ENCODE measurements at regions not wholly inside any gene's neighbourhood (a gene's known extent, or its start where the extent isn't known, plus 50 kb on each side); places are given as distances from the start of the nearest gene placed in this dataset.

DNA sequence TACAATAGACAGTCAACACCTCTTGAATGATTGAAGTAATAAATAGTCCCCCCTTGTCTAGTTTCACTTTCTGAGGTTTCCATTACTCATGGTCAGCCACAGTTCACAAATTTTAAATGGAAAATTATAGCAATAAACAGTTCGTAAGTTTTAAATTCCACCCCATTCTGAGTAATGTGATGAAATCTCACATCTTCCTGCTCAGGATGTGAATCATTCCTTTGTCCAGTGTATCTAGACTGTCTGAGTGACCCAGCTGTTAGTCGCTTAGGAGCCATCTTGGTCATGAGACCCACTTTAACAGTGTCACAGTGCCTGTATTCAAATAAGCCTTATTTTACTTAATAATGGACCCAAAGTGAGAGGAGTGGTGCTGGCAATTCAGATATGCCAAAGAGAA is 311.6 kb upstream of the PRR16 start:
- no peaks in the 10 kb centered on the region for H3K27me3 ChIP-seq (ENCODE audit: control insufficient read depth, insufficient read depth, low read length)
- no peaks in the 10 kb centered on the region for H3K4me1 ChIP-seq
- no peaks in the 10 kb centered on the region for H3K36me3 ChIP-seq (ENCODE audit: control insufficient read depth, insufficient read depth, low read length)
- no peaks in the 10 kb centered on the region for H3K9me3 ChIP-seq (ENCODE audit: control insufficient read depth, low read length)
- H3K4me2 ChIP-seq (ENCODE audit: low read length), result no peak overlapping the region
- H3K79me2 ChIP-seq, result no peaks in the 10 kb centered on the region
- H3K4me3 ChIP-seq (ENCODE audit: low read depth, low read length), result no peak overlapping the region
- no peak overlapping the region for H3K27ac ChIP-seq
- TF ChIP-seq, protein P1, sequence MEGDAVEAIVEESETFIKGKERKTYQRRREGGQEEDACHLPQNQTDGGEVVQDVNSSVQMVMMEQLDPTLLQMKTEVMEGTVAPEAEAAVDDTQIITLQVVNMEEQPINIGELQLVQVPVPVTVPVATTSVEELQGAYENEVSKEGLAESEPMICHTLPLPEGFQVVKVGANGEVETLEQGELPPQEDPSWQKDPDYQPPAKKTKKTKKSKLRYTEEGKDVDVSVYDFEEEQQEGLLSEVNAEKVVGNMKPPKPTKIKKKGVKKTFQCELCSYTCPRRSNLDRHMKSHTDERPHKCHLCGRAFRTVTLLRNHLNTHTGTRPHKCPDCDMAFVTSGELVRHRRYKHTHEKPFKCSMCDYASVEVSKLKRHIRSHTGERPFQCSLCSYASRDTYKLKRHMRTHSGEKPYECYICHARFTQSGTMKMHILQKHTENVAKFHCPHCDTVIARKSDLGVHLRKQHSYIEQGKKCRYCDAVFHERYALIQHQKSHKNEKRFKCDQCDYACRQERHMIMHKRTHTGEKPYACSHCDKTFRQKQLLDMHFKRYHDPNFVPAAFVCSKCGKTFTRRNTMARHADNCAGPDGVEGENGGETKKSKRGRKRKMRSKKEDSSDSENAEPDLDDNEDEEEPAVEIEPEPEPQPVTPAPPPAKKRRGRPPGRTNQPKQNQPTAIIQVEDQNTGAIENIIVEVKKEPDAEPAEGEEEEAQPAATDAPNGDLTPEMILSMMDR (IDR thresholded peaks at IDR 0.05), result no peak
- H2AFZ ChIP-seq, result no peak overlapping the region
- H3K9ac ChIP-seq, result no peak overlapping the region

DNA sequence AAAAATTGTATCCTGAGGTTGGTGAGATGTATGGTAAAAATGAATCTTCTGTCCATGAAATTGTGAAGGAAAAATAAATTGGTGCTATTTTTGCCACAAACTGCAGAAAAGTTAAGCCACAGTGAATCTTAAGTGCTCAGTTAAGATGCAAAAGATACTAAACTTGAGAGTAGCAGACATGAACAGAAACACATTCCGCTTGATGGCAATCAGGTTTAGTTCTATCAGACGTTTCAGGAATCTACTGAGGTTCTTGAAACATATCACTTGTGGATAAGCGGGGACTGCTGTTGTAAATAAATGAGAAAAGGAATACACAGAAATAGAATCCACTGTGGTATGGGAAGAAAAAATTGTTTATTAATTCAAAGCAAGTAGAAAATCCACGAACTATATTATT is 311.2 kb upstream of the PRR16 start:
- Histone ChIP-seq H3K9ac (no peak overlapping the region), H3K36me3 (ENCODE audit: control insufficient read depth, insufficient read depth, low read length) (no peaks in the 10 kb centered on the region), H3K4me3 (ENCODE audit: low read depth, low read length) (no peak overlapping the region), H3K27me3 (ENCODE audit: control insufficient read depth, insufficient read depth, low read length) (no peaks in the 10 kb centered on the region), H3K9me3 (ENCODE audit: control insufficient read depth, low read length) (no peaks in the 10 kb centered on the region), H3K4me2 (ENCODE audit: low read length) (no peak overlapping the region), H3K4me1 (no peaks in the 10 kb centered on the region), H3K27ac (no peak overlapping the region), H3K79me2 (no peaks in the 10 kb centered on the region), H2AFZ (no peak overlapping the region)
- TF ChIP-seq, protein P1 (IDR thresholded peaks at IDR 0.05), result no peak

DNA sequence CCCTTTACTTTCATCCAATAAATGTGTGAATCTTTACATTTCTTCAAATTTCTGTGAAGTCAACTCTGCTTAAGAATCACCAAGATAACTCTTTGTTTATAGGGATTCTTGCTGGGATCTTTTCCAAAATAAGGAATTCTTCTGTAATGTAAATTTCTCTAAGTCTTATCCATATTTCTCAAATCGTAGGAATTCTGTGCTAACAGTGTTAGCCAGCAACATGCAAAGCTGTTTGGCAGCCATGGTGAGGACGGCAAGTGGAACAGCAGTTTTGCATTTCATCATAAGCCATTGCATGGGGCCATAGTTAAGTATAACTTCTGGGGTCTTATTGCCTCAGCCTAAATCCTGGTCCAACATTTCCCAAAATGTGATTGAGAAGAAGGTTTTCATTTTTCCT is 310.5 kb upstream of the PRR16 start:
- Histone ChIP-seq H3K4me3 (ENCODE audit: low read depth, low read length) (no peak overlapping the region), H3K9ac (no peak overlapping the region), H3K9me3 (ENCODE audit: control insufficient read depth, low read length) (no peaks in the 10 kb centered on the region), H3K4me2 (ENCODE audit: low read length) (no peak overlapping the region), H3K4me1 (no peaks in the 10 kb centered on the region), H3K79me2 (no peaks in the 10 kb centered on the region), H3K36me3 (ENCODE audit: control insufficient read depth, insufficient read depth, low read length) (no peaks in the 10 kb centered on the region), H3K27ac (no peak overlapping the region), H3K27me3 (ENCODE audit: control insufficient read depth, insufficient read depth, low read length) (no peaks in the 10 kb centered on the region), H2AFZ (no peak overlapping the region)
- TF ChIP-seq, protein P1 (IDR thresholded peaks at IDR 0.05), result no peak

DNA sequence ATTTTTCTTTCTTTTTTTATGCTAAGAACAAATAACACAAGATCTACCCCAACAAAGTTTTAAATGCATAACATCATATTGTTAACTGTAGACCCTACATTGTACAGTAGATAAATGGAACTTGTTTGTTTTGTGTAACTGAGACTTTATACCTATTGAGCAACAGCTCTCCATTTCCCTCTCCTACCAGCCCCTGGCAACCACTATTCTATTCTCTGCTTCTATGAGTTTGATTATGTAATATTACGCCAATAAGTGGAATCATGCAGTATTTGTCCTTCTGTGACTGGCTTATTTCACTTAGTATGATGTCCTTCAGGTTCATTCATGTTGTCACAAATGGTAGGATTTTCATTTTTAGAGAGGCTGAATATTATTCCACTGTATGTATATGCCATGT is 308.2 kb upstream of the PRR16 start:
- Histone ChIP-seq H3K27ac (no peak overlapping the region), H3K9me3 (ENCODE audit: control insufficient read depth, low read length) (no peaks in the 10 kb centered on the region), H3K9ac (no peak overlapping the region), H2AFZ (no peak overlapping the region), H3K27me3 (ENCODE audit: control insufficient read depth, insufficient read depth, low read length) (no peaks in the 10 kb centered on the region), H3K4me1 (no peaks in the 10 kb centered on the region), H3K79me2 (no peaks in the 10 kb centered on the region), H3K4me3 (ENCODE audit: low read depth, low read length) (no peak overlapping the region), H3K36me3 (ENCODE audit: control insufficient read depth, insufficient read depth, low read length) (no peaks in the 10 kb centered on the region), H3K4me2 (ENCODE audit: low read length) (no peak overlapping the region)
- TF ChIP-seq, protein P1 (IDR thresholded peaks at IDR 0.05), result no peak

DNA sequence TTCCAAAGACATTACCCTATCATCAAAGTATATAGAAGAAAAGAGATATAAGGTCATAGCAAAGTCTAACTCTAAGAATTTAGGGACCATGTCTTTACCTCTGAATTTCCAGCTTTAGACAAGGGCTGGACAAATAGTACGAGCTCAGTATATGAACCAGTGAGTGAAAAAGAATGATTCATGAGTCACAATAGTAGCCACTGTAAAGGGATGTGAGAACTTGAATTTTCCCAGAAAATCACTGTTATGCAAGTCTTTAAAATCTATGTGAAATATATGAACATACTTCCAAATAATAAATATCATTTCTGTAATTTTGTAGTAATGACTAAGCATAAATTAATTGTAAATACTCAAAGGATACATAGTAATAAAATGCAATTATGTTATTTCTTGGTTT is 305.9 kb upstream of the PRR16 start:
- no peaks in the 10 kb centered on the region for H3K79me2 ChIP-seq
- H2AFZ ChIP-seq, result no peak overlapping the region
- H3K9ac ChIP-seq, result no peak overlapping the region
- TF ChIP-seq, protein P1 (IDR thresholded peaks at IDR 0.05), result no peak
- H3K4me3 ChIP-seq (ENCODE audit: low read depth, low read length), result no peak overlapping the region
- no peaks in the 10 kb centered on the region for H3K27me3 ChIP-seq (ENCODE audit: control insufficient read depth, insufficient read depth, low read length)
- H3K4me1 ChIP-seq, result no peaks in the 10 kb centered on the region
- no peak overlapping the region for H3K27ac ChIP-seq
- H3K36me3 ChIP-seq (ENCODE audit: control insufficient read depth, insufficient read depth, low read length), result no peaks in the 10 kb centered on the region
- H3K9me3 ChIP-seq (ENCODE audit: control insufficient read depth, low read length), result no peaks in the 10 kb centered on the region
- no peak overlapping the region for H3K4me2 ChIP-seq (ENCODE audit: low read length)
